GM12892 (cell line): ENCODE measurements at regions not wholly inside any gene's neighbourhood (a gene's known extent, or its start where the extent isn't known, plus 50 kb on each side); places are given as distances from the start of the nearest gene placed in this dataset.

Source experiments
- POLR2A ChIP-seq: IDR thresholded peaks from 2 replicates; pipeline ENCODE4 v1.6.1; 2011; ENCODE audit warnings: low read depth, low read length, control low read depth
- POLR2AphosphoS5 ChIP-seq: IDR thresholded peaks from 2 replicates; pipeline ENCODE4 v1.6.1; 2011; ENCODE audit warnings: low read depth, low read length, control low read depth
- TAF1 ChIP-seq: IDR thresholded peaks from 2 replicates; pipeline ENCODE4 v1.6.1; 2011; ENCODE audit warnings: low read depth, mild to moderate bottlenecking, control low read depth, low read length, borderline replicate concordance

- TF ChIP-seq POLR2A (no peak), POLR2AphosphoS5 (no peak), TAF1 (no peak)
These were observed 216.3 kb downstream of the PHETA1 start for GRCh38 chr12:111152561-111152960.
